Nephron (organoid): ENCODE measurements at regions not wholly inside any gene's neighbourhood (a gene's known extent, or its start where the extent isn't known, plus 50 kb on each side); places are given as distances from the start of the nearest gene placed in this dataset.

ENCODE experiments used
- H3K27ac Mint-ChIP-seq, 3 experiments: 2 replicates each; pipeline ENCODE4 v1.8.0; 2020; ENCODE audit warnings: mixed read lengths in 3 of 3, mild to moderate bottlenecking in 2 of 3, moderate library complexity in 1 of 3
- H3K27me3 Mint-ChIP-seq: 2 replicates; pipeline ENCODE4 v1.8.0; 2021; ENCODE audit warnings: low read depth, mild to moderate bottlenecking, moderate library complexity, mixed read lengths
- H3K36me3 Mint-ChIP-seq: 2 replicates; pipeline ENCODE4 v1.8.0; 2020; ENCODE audit warnings: low read depth, mixed read lengths
- H3K4me1 Mint-ChIP-seq: 2 replicates; pipeline ENCODE4 v1.8.0; 2020; ENCODE audit warnings: mixed read lengths
- H3K4me3 Mint-ChIP-seq, 3 experiments: 2 replicates each; pipeline ENCODE4 v1.8.0; 2020; ENCODE audit warnings: mild to moderate bottlenecking in 3 of 3, mixed read lengths in 3 of 3, moderate library complexity in 2 of 3
- H3K9me3 Mint-ChIP-seq: 2 replicates; pipeline ENCODE4 v1.8.0; 2020; ENCODE audit warnings: mixed read lengths
- TF ChIP-seq, protein P1 (sequence below), 3 experiments: fragments of 200-600 bp; sonication (generic); IDR thresholded peaks; one replicate each; pipeline ENCODE4 v1.5.0; 2021; ENCODE audit warnings: antibody characterized with exemption in 3 of 3; ENCODE audit not compliant: unreplicated experiment in 3 of 3

DNA sequence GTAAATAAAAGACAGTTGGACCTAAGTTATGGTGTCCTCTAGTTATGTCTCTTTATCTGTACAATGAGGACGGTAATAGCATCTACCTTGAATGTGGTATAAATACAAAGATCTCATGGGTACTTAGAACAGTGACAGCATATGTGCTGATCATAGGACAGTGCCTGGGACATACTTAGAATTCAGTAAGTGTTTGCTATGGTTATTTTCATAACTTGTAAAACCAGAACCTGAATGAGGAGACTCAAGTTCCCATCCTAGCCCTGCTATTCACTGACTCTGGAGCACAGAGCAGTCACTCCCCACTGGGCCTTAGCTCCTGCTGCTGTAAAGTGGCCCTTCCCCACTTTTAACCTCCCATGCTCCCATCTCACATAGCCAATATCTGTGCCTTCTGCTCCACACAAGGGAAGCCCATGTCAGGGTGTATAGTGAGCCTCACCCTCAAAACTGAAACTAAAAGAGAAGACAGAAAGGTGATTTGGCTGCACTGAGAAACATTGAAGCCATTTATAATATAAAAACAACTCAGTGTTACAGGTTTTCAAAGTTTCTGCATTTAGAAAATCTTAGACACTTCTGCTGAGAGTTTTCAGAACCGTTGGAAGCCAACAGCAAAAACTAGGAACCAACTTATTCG lies 225.4 kb upstream of the UBE2E2 start:
- Mint-ChIP-seq H3K27ac (no peak overlapping the region), H3K36me3 (no peaks in the 10 kb centered on the region), H3K9me3 (peaks cover 14% of the 10 kb centered on the region), H3K4me3 (no peak overlapping the region), H3K27me3 (no peaks in the 10 kb centered on the region), H3K4me1 (peaks cover 53% of the 10 kb centered on the region)
- TF ChIP-seq, protein P1, sequence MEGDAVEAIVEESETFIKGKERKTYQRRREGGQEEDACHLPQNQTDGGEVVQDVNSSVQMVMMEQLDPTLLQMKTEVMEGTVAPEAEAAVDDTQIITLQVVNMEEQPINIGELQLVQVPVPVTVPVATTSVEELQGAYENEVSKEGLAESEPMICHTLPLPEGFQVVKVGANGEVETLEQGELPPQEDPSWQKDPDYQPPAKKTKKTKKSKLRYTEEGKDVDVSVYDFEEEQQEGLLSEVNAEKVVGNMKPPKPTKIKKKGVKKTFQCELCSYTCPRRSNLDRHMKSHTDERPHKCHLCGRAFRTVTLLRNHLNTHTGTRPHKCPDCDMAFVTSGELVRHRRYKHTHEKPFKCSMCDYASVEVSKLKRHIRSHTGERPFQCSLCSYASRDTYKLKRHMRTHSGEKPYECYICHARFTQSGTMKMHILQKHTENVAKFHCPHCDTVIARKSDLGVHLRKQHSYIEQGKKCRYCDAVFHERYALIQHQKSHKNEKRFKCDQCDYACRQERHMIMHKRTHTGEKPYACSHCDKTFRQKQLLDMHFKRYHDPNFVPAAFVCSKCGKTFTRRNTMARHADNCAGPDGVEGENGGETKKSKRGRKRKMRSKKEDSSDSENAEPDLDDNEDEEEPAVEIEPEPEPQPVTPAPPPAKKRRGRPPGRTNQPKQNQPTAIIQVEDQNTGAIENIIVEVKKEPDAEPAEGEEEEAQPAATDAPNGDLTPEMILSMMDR (IDR thresholded peaks at IDR 0.05; ENCODE audit: unreplicated experiment in 3 of 3): no peak

DNA sequence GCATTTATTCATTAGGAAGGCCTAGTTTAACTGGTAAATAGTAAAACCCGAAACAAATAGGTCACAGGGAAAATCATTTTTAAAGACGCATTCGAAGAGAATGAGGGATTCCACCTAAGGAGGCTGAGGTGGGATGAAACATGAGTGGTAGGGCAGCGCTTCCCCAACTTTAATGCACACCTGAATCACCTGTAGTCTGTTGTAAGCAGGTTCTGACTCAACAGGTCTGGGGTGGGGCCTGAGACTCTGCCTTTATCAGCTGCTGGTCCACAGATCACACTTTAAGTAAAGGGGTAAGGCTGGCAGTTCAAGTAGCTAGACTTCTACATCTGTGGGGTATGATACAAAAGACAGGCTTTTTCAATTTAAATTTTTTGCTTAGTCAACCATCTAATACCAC lies 223.5 kb upstream of the UBE2E2 start:
- H3K36me3 Mint-ChIP-seq: no peaks in the 10 kb centered on the region
- TF ChIP-seq, protein P1 (IDR thresholded peaks at IDR 0.05; ENCODE audit: unreplicated experiment in 3 of 3): no peak
- H3K9me3 Mint-ChIP-seq: peaks cover 10% of the 10 kb centered on the region
- peaks cover 49% of the 10 kb centered on the region for H3K4me1 Mint-ChIP-seq
- H3K4me3 Mint-ChIP-seq: no peak overlapping the region
- no peak overlapping the region for H3K27ac Mint-ChIP-seq
- no peaks in the 10 kb centered on the region for H3K27me3 Mint-ChIP-seq

DNA sequence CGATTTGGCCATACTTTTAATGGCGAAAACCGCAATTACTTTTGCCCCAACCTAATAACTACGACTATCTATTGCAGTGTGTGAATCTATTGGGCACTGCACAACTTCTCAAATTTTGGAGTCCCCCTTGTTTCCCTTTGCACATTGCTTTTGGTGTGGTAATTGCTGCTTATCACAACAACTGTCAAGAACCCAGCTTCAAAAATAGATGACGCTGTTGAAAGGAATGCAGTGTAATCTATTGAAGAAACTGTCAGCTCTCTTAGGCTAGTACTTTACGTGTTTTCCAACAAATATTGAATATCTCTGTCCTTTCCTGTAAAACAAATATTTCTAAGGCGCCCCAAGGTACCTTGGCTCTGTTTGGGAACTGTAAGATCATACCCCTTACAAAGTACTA lies 222.8 kb upstream of the UBE2E2 start:
- peaks cover 49% of the 10 kb centered on the region for H3K4me1 Mint-ChIP-seq
- H3K27me3 Mint-ChIP-seq: no peaks in the 10 kb centered on the region
- no peaks in the 10 kb centered on the region for H3K36me3 Mint-ChIP-seq
- H3K4me3 Mint-ChIP-seq: no peak overlapping the region
- H3K9me3 Mint-ChIP-seq: peaks cover 8% of the 10 kb centered on the region
- H3K27ac Mint-ChIP-seq: peak overlapping the region; percentile 29 to 38 (median 30)
- TF ChIP-seq, protein P1 (IDR thresholded peaks at IDR 0.05; ENCODE audit: unreplicated experiment in 3 of 3): no peak

DNA sequence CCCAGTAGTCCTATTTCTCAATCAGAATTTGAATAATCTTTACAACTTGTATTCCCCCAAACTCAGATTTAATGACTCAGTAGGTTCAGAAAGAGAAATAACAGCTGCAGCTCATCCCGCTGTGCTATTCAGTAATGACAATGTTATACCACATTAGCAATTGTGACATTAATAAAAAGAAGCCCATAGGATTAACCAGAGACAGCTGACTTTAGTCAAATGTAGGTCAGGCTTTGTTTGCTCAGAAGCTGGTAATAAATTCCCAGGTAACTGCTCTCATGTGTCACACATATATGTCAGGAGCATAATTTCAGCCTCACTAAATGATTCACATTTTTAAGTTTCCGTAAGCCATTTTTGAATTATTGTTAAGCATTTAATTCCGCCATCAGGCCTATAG lies 222.0 kb upstream of the UBE2E2 start:
- TF ChIP-seq, protein P1 (IDR thresholded peaks at IDR 0.05; ENCODE audit: unreplicated experiment in 3 of 3): no peak
- peak overlapping the region; percentile 12 to 48 (median 38) for H3K27ac Mint-ChIP-seq
- H3K36me3 Mint-ChIP-seq: no peaks in the 10 kb centered on the region
- H3K4me3 Mint-ChIP-seq: no peak overlapping the region
- peaks cover 49% of the 10 kb centered on the region for H3K4me1 Mint-ChIP-seq
- H3K9me3 Mint-ChIP-seq: peaks cover 5% of the 10 kb centered on the region
- H3K27me3 Mint-ChIP-seq: no peaks in the 10 kb centered on the region

DNA sequence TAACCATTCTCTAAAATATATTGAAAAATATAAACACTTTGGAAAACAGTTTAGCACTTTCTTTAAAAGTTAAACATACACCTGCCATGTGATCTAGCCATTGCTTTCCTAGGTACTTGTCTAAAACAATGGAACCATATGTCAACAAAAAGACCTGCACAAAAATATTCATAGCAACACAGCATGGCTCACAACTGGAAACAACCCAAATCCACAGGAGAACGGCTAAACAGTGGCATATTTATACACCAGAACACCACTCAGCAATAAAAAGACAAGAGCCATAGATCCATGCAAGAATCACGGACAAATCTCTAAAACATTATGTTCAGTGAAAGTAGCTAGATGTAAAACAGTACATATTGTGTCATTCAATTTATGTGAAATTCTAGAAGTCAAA lies 221.3 kb upstream of the UBE2E2 start:
- TF ChIP-seq, protein P1 (IDR thresholded peaks at IDR 0.05; ENCODE audit: unreplicated experiment in 3 of 3): no peak
- no peak overlapping the region for H3K4me3 Mint-ChIP-seq
- H3K4me1 Mint-ChIP-seq: peaks cover 49% of the 10 kb centered on the region
- peak overlapping the region in 1 of 3 experiments; percentile 40 for H3K27ac Mint-ChIP-seq
- H3K36me3 Mint-ChIP-seq: no peaks in the 10 kb centered on the region
- H3K9me3 Mint-ChIP-seq: peaks cover 5% of the 10 kb centered on the region
- no peaks in the 10 kb centered on the region for H3K27me3 Mint-ChIP-seq

DNA sequence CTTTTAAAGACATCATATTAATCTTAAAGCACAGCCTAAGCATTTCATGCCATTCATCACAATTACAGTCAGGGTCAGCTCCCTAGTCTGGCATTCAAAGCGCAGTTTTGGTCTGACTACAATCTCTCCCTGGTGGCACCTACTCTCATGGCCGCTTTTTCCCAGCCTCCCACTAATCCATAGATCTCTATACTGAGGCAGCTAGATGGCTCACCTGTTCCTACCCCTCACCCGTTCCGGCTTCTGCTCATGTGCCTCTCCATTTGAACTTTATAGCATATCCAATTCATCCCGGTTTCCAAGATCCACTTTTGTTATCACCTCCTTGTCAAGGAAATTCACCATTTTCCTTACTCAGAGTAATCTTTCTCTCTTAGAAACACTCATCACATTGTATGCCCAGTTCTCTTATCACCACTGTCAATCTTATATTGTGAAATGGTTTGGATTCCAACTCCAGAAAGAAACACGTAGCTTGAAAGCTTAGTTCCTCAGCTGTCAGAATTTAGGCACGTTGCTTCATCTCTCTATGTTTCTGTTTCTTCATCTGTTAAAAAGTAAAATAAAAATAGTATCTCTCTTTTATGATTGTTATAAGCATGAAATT lies 220.0 kb upstream of the UBE2E2 start:
- H3K9me3 Mint-ChIP-seq: peaks cover 5% of the 10 kb centered on the region
- no peaks in the 10 kb centered on the region for H3K27me3 Mint-ChIP-seq
- H3K4me1 Mint-ChIP-seq: peaks cover 44% of the 10 kb centered on the region
- H3K4me3 Mint-ChIP-seq: peak overlapping the region in 1 of 3 experiments; percentile 14
- H3K36me3 Mint-ChIP-seq: no peaks in the 10 kb centered on the region
- TF ChIP-seq, protein P1 (IDR thresholded peaks at IDR 0.05; ENCODE audit: unreplicated experiment in 3 of 3): no peak
- H3K27ac Mint-ChIP-seq: peak overlapping the region; percentile 7 to 22 (median 8)
